H9 (cell line): ENCODE measurements at regions not wholly inside any gene's neighbourhood (a gene's known extent, or its start where the extent isn't known, plus 50 kb on each side); places are given as distances from the start of the nearest gene placed in this dataset.

Experiments used
- DNase-seq: peaks from one replicate; pipeline ENCODE4 v3.0.0-alpha.2; 2017
- H2AFZ ChIP-seq: one replicate; pipeline ENCODE4 v1.6.1; 2013; ENCODE audit warnings: mild to moderate bottlenecking, low read length, control low read depth, moderate library complexity
- H2AK5ac ChIP-seq: 2 replicates; pipeline ENCODE4 v1.6.1; 2013; ENCODE audit warnings: low read length, control low read depth, mixed read lengths; ENCODE audit not compliant: insufficient read length
- H2BK120ac ChIP-seq: one replicate; pipeline ENCODE4 v1.6.1; 2013; ENCODE audit warnings: low read depth, mild to moderate bottlenecking, low read length, control low read depth, inconsistent platforms; ENCODE audit not compliant: poor library complexity, severe bottlenecking
- H2BK12ac ChIP-seq: 2 replicates; pipeline ENCODE4 v1.6.1; 2013; ENCODE audit warnings: low read length, control low read depth, mixed read lengths, low read depth; ENCODE audit not compliant: insufficient read length
- H2BK15ac ChIP-seq: 2 replicates; pipeline ENCODE4 v1.6.1; 2013; ENCODE audit warnings: low read depth, low read length, control low read depth
- H2BK20ac ChIP-seq: one replicate; pipeline ENCODE4 v1.6.1; 2013; ENCODE audit warnings: low read depth, mild to moderate bottlenecking, low read length, control low read depth, inconsistent platforms; ENCODE audit not compliant: poor library complexity, severe bottlenecking
- H2BK5ac ChIP-seq: 2 replicates; pipeline ENCODE4 v1.6.1; 2013; ENCODE audit warnings: low read length, control low read depth, mixed read lengths; ENCODE audit not compliant: insufficient read length
- H3K14ac ChIP-seq: 2 replicates; pipeline ENCODE4 v1.6.1; 2013; ENCODE audit warnings: low read length, control low read depth; ENCODE audit not compliant: insufficient read depth
- H3K18ac ChIP-seq: 2 replicates; pipeline ENCODE4 v1.6.1; 2013; ENCODE audit warnings: low read depth, mild to moderate bottlenecking, mixed read lengths, low read length, control low read depth; ENCODE audit not compliant: insufficient read length
- H3K23ac ChIP-seq: 2 replicates; pipeline ENCODE4 v1.6.1; 2013; ENCODE audit warnings: low read length, control low read depth, mixed read lengths, low read depth; ENCODE audit not compliant: insufficient read length
- H3K23me2 ChIP-seq: 2 replicates; pipeline ENCODE4 v1.6.1; 2013; ENCODE audit warnings: low read depth, mild to moderate bottlenecking, mixed read lengths, low read length, control low read depth; ENCODE audit not compliant: insufficient read length, poor library complexity, severe bottlenecking
- H3K27ac ChIP-seq: 2 replicates; pipeline ENCODE4 v1.5.1; 2013; ENCODE audit warnings: low read length, control low read depth, mixed read lengths, low read depth; ENCODE audit not compliant: insufficient read length
- H3K27me3 ChIP-seq: 2 replicates; pipeline ENCODE4 v1.6.1; 2013; ENCODE audit warnings: low read length, control low read depth, inconsistent platforms; ENCODE audit not compliant: insufficient read depth
- H3K4ac ChIP-seq: 2 replicates; pipeline ENCODE4 v1.6.1; 2013; ENCODE audit warnings: low read depth, mild to moderate bottlenecking, control low read depth, inconsistent platforms, low read length, moderate library complexity
- H3K4me1 ChIP-seq: 2 replicates; pipeline ENCODE4 v1.6.1; 2013; ENCODE audit warnings: low read length, control low read depth, inconsistent platforms; ENCODE audit not compliant: insufficient read depth
- H3K4me2 ChIP-seq: 2 replicates; pipeline ENCODE4 v1.6.1; 2013; ENCODE audit warnings: low read length, control low read depth, mixed read lengths; ENCODE audit not compliant: insufficient read length, insufficient read depth
- H3K56ac ChIP-seq: 2 replicates; pipeline ENCODE4 v1.6.1; 2013; ENCODE audit warnings: low read depth, mild to moderate bottlenecking, mixed read lengths, low read length, control low read depth; ENCODE audit not compliant: insufficient read length
- H3K79me1 ChIP-seq: 2 replicates; pipeline ENCODE4 v1.6.1; 2013; ENCODE audit warnings: low read depth, mild to moderate bottlenecking, moderate library complexity, low read length, control low read depth, inconsistent platforms; ENCODE audit not compliant: insufficient read depth, poor library complexity, severe bottlenecking
- H3K79me2 ChIP-seq: 2 replicates; pipeline ENCODE4 v1.6.1; 2013; ENCODE audit warnings: low read length, control low read depth, inconsistent platforms; ENCODE audit not compliant: insufficient read depth
- H3K9ac ChIP-seq: 2 replicates; pipeline ENCODE4 v1.6.1; 2013; ENCODE audit warnings: low read length, control low read depth, mixed read lengths; ENCODE audit not compliant: insufficient read length; ENCODE audit errors: extremely low read depth
- H3K9me3 ChIP-seq: one replicate; pipeline ENCODE4 v1.6.1; 2013; ENCODE audit warnings: low read depth, low read length, inconsistent platforms; ENCODE audit not compliant: control insufficient read depth
- H3T11ph ChIP-seq: one replicate; pipeline ENCODE4 v1.6.1; 2013; ENCODE audit warnings: mild to moderate bottlenecking, low read length, control low read depth, inconsistent platforms
- H4K20me1 ChIP-seq: one replicate; pipeline ENCODE4 v1.6.1; 2013; ENCODE audit not compliant: control insufficient read depth, insufficient read length, insufficient read depth
- H4K5ac ChIP-seq: 2 replicates; pipeline ENCODE4 v1.6.1; 2013; ENCODE audit warnings: low read depth, mild to moderate bottlenecking, mixed read lengths, low read length, control low read depth; ENCODE audit not compliant: insufficient read length
- H4K8ac ChIP-seq: replicated peaks from 2 replicates; pipeline ENCODE4 v1.6.1; 2013; ENCODE audit warnings: low read length, control low read depth, mixed read lengths, low read depth; ENCODE audit not compliant: insufficient read length
- H4K91ac ChIP-seq: 2 replicates; pipeline ENCODE4 v1.6.1; 2013; ENCODE audit warnings: low read depth, mild to moderate bottlenecking, moderate library complexity, mixed read lengths, low read length, control low read depth; ENCODE audit not compliant: insufficient read length
- H3K27ac Mint-ChIP-seq, 3 experiments: 2 replicates in 2 of 3; 3 replicates in 1 of 3; pipeline ENCODE4 v1.8.0; 2020 to 2021; ENCODE audit warnings: mixed read lengths in 3 of 3, mild to moderate bottlenecking in 1 of 3, moderate library complexity in 1 of 3
- H3K27me3 Mint-ChIP-seq: 2 replicates; pipeline ENCODE4 v1.8.0; 2021; ENCODE audit warnings: low read depth, mild to moderate bottlenecking, moderate library complexity, mixed read lengths
- H3K36me3 Mint-ChIP-seq, 3 experiments: 2 replicates in 2 of 3; 3 replicates in 1 of 3; pipeline ENCODE4 v1.8.0; 2020 to 2021; ENCODE audit warnings: low read depth in 3 of 3, mixed read lengths in 3 of 3; ENCODE audit not compliant: insufficient read depth in 1 of 3
- H3K4me1 Mint-ChIP-seq, 2 experiments: 2 replicates each; pipeline ENCODE4 v1.8.0; 2020; ENCODE audit warnings: mixed read lengths in 2 of 2
- H3K4me3 Mint-ChIP-seq, 2 experiments: 2 replicates in 1 of 2; 3 replicates in 1 of 2; pipeline ENCODE4 v1.8.0; 2020 to 2021; ENCODE audit warnings: mild to moderate bottlenecking in 2 of 2, mixed read lengths in 2 of 2, moderate library complexity in 1 of 2
- H3K9me3 Mint-ChIP-seq, 2 experiments: 2 replicates in 1 of 2; 3 replicates in 1 of 2; pipeline ENCODE4 v1.8.0; 2020; ENCODE audit warnings: mild to moderate bottlenecking in 2 of 2, mixed read lengths in 2 of 2, moderate library complexity in 1 of 2
- WGBS: extraction: QIAGEN DNeasy Blood & Tissue Kit; methylation state at CpG from one replicate; pipeline ENCODE4 v1.1.7; 2013; ENCODE audit warnings: missing lambda C conversion rate, low lambda C conversion rate, mixed read lengths; ENCODE audit not compliant: insufficient read length; ENCODE audit errors: extremely low coverage; 5-methylcytosine and 5-hydroxymethylcytosine counted together
- TF ChIP-seq, protein P1 (sequence below): fragments of 200-600 bp; sonication (generic); conservative IDR thresholded peaks from 3 replicates; pipeline ENCODE4 v1.8.0; 2021; ENCODE audit warnings: antibody characterized with exemption, mild to moderate bottlenecking

DNA sequence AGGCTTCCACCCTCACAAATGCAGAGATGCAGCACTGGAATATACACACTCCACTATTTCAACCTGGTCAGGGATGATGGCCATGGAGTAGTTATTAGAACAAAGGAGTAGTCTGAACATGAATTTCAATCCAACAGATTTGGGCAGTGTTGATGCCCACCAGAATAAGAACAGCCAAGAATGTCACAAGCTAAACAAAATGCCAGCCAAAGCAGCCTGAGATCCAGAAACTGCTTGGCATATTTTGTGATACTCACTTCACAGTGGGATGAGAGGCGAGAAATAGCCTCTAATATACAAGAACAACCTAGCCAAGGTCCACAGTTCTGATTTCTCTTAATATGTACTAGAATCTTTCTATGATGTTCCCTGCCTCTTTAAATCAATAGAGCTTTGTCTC lies 58.6 kb upstream of the KLF7 start:
- Histone ChIP-seq H2BK20ac (no peak overlapping the region), H2AFZ (no peak overlapping the region), H3K14ac (no peak overlapping the region), H2BK15ac (no peak overlapping the region), H3K56ac (no peak overlapping the region), H4K5ac (no peak overlapping the region), H3K9me3 (no peaks in the 10 kb centered on the region), H4K8ac (no peak overlapping the region), H3K18ac (no peak overlapping the region), H2BK120ac (no peak overlapping the region), H3K4me2 (no peak overlapping the region), H3K4ac (no peak overlapping the region), H3K27ac (no peak overlapping the region), H2BK12ac (no peak overlapping the region), H3K4me1 (peaks cover 21% of the 10 kb centered on the region), H3T11ph (no peak overlapping the region), H2BK5ac (no peak overlapping the region), H4K20me1 (no peaks in the 10 kb centered on the region), H3K9ac (no peak overlapping the region), H2AK5ac (no peak overlapping the region), H4K91ac (no peak overlapping the region), H3K23me2 (peaks cover 3% of the 10 kb centered on the region), H3K23ac (no peak overlapping the region), H3K79me2 (no peaks in the 10 kb centered on the region), H3K79me1 (no peaks in the 10 kb centered on the region), H3K27me3 (no peaks in the 10 kb centered on the region)
- no peak for DNase-seq
- Mint-ChIP-seq H3K4me1 (peaks cover 67 to 76% of the 10 kb centered on the region in 2 experiments), H3K27ac (no peak overlapping the region), H3K36me3 (no peaks in the 10 kb centered on the region; a peak in 2 of 7 replicates), H3K9me3 (no peaks in the 10 kb centered on the region), H3K27me3 (peaks cover 11% of the 10 kb centered on the region), H3K4me3 (no peak overlapping the region)
- WGBS: no CpG with 5 or more reads among the region's 1 CpG
- TF ChIP-seq, protein P1, sequence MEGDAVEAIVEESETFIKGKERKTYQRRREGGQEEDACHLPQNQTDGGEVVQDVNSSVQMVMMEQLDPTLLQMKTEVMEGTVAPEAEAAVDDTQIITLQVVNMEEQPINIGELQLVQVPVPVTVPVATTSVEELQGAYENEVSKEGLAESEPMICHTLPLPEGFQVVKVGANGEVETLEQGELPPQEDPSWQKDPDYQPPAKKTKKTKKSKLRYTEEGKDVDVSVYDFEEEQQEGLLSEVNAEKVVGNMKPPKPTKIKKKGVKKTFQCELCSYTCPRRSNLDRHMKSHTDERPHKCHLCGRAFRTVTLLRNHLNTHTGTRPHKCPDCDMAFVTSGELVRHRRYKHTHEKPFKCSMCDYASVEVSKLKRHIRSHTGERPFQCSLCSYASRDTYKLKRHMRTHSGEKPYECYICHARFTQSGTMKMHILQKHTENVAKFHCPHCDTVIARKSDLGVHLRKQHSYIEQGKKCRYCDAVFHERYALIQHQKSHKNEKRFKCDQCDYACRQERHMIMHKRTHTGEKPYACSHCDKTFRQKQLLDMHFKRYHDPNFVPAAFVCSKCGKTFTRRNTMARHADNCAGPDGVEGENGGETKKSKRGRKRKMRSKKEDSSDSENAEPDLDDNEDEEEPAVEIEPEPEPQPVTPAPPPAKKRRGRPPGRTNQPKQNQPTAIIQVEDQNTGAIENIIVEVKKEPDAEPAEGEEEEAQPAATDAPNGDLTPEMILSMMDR: no peak
